CD8-positive, alpha-beta memory T cell (primary cell): ENCODE measurements at regions not wholly inside any gene's neighbourhood (a gene's known extent, or its start where the extent isn't known, plus 50 kb on each side); places are given as distances from the start of the nearest gene placed in this dataset.
"Not testable (repeated sequence)": the region's sequence is repeated elsewhere in the genome, so short reads cannot be mapped to it uniquely, and the experiment has no call there.

ENCODE experiments used
- CTCF ChIA-PET: fragments of 350-600 bp; sonication (Branson Sonifier 250); formaldehyde crosslinking; loops from one replicate; lab custom pipeline; 2021; ENCODE audit warnings: antibody characterized with exemption; lab: Charles Lee
- POLR2A ChIA-PET: fragments of 350-600 bp; sonication (Branson Sonifier 250); formaldehyde crosslinking; loops from one replicate; lab custom pipeline; 2021; ENCODE audit warnings: antibody characterized with exemption; lab: Charles Lee
- DNase-seq, 5 donors: peaks; one replicate each; pipeline versions ENCODE4 v3.0.0 to v3.0.0-alpha.2; 2020 to 2022; ENCODE audit warnings: mixed read lengths in 1 of 5
- H3K27ac ChIP-seq: one replicate; pipeline ENCODE4 v1.7.0; 2013; ENCODE audit warnings: low read depth, mild to moderate bottlenecking, low read length, moderate library complexity
- H3K27me3 ChIP-seq: 2 replicates; pipeline ENCODE4 v1.7.0; 2013; ENCODE audit warnings: low read length, mild to moderate bottlenecking; ENCODE audit not compliant: insufficient read depth, poor library complexity, severe bottlenecking
- H3K36me3 ChIP-seq: 2 replicates; pipeline ENCODE4 v1.7.0; 2013; ENCODE audit warnings: mild to moderate bottlenecking, low read length, moderate library complexity; ENCODE audit not compliant: insufficient read depth
- H3K4me1 ChIP-seq: 2 replicates; pipeline ENCODE4 v1.7.0; 2013; ENCODE audit warnings: mild to moderate bottlenecking, low read length, moderate library complexity; ENCODE audit not compliant: insufficient read depth
- H3K4me3 ChIP-seq: 2 replicates; pipeline ENCODE4 v1.7.0; 2013; ENCODE audit warnings: mild to moderate bottlenecking, low read length
- H3K9me3 ChIP-seq: 2 replicates; pipeline ENCODE4 v1.7.0; 2013; ENCODE audit warnings: mild to moderate bottlenecking, low read length
- H3K27ac Mint-ChIP-seq, 8 donors: one replicate each; pipeline ENCODE4 v1.8.0; 2020 to 2021; ENCODE audit warnings: mixed read lengths in 8 of 8, mild to moderate bottlenecking in 6 of 8, inconsistent platforms in 3 of 8, moderate library complexity in 3 of 8
- H3K27me3 Mint-ChIP-seq, 2 donors: one replicate each; pipeline ENCODE4 v1.8.0; 2020 to 2021; ENCODE audit warnings: mixed read lengths in 2 of 2, mild to moderate bottlenecking in 1 of 2, moderate library complexity in 1 of 2
- H3K36me3 Mint-ChIP-seq, 3 donors: one replicate each; pipeline ENCODE4 v1.8.0; 2020 to 2021; ENCODE audit warnings: mixed read lengths in 3 of 3, inconsistent platforms in 1 of 3, mild to moderate bottlenecking in 1 of 3
- H3K4me1 Mint-ChIP-seq, 3 donors: one replicate each; pipeline ENCODE4 v1.8.0; 2020 to 2021; ENCODE audit warnings: mixed read lengths in 3 of 3, inconsistent platforms in 1 of 3, mild to moderate bottlenecking in 1 of 3
- H3K4me3 Mint-ChIP-seq, 7 donors: one replicate each; pipeline ENCODE4 v1.8.0; 2020 to 2021; ENCODE audit warnings: mixed read lengths in 7 of 7, mild to moderate bottlenecking in 6 of 7, moderate library complexity in 4 of 7, inconsistent platforms in 2 of 7
- H3K9me3 Mint-ChIP-seq, 5 donors: one replicate each; pipeline ENCODE4 v1.8.0; 2020 to 2022; ENCODE audit warnings: mixed read lengths in 5 of 5, mild to moderate bottlenecking in 3 of 5, moderate library complexity in 2 of 5, inconsistent platforms in 1 of 5

GRCh38 chr7:127317447-127317961 is 64.8 kb upstream of the GRM8 start:
- Histone ChIP-seq H3K9me3 (no peaks in the 10 kb centered on the region), H3K27me3 (no peaks in the 10 kb centered on the region), H3K4me1 (no peaks in the 10 kb centered on the region), H3K27ac (no peak overlapping the region), H3K36me3 (no peaks in the 10 kb centered on the region), H3K4me3 (no peak overlapping the region)
- Mint-ChIP-seq H3K9me3 (peaks cover 2 to 6% (median 3%) of the 10 kb centered on the region in 5 donors), H3K27ac (peak overlapping the region in 1 of 8 donors; percentile 11), H3K4me1 (peaks cover 8 to 11% (median 10%) of the 10 kb centered on the region in 3 donors), H3K36me3 (no peaks in the 10 kb centered on the region), H3K27me3 (peaks cover 1 to 21% of the 10 kb centered on the region in 2 donors), H3K4me3 (no peak overlapping the region)
- DNase-seq = no peak
- CTCF ChIA-PET = no interaction called here
- POLR2A ChIA-PET = no interaction called here

GRCh38 chr7:127316819-127317218 is 64.1 kb upstream of the GRM8 start:
- H3K4me3 Mint-ChIP-seq, H3K9me3 ChIP-seq, H3K36me3 Mint-ChIP-seq, H3K4me3 ChIP-seq, H3K36me3 ChIP-seq, H3K4me1 ChIP-seq, H3K4me1 Mint-ChIP-seq, CTCF ChIA-PET, POLR2A ChIA-PET, H3K27ac Mint-ChIP-seq, H3K27me3 ChIP-seq, H3K27ac ChIP-seq, DNase-seq: not testable (repeated sequence)
- Mint-ChIP-seq H3K27me3 (peaks cover 1 to 28% of the 10 kb centered on the region in 2 donors), H3K9me3 (peaks cover 6 to 11% (median 10%) of the 10 kb centered on the region in 5 donors)

DNA sequence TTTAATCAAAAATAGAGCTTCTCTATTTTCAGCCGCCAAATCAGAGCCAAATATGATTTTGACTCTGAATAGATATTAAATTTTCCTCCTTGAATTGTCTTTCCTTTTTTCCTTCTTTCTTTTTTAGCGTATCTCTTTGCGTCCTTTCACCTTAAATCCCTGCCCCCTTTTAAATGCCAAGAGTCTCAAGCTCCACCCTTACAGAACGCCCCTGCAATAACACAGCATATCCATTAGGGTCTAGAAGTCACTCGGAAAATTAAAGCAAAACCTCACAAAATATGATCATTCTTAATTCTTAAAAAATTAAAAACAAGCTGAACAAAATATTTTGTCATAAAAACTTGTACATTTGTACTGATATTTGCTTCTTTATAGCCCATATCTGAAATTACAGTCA is 51.3 kb upstream of the GRM8 start:
- peaks cover 7 to 59% of the 10 kb centered on the region in 2 donors for H3K27me3 Mint-ChIP-seq
- H3K4me1 Mint-ChIP-seq = no peaks in the 10 kb centered on the region
- no peak overlapping the region for H3K27ac Mint-ChIP-seq
- H3K9me3 ChIP-seq = no peaks in the 10 kb centered on the region
- no peak overlapping the region for H3K27ac ChIP-seq
- H3K4me3 Mint-ChIP-seq = no peak overlapping the region
- POLR2A ChIA-PET = no interaction called here
- no peak overlapping the region for H3K4me3 ChIP-seq
- CTCF ChIA-PET = interaction anchor here (0.7 to 1.3 kb wide), 2 partner anchors 9 to 44 kb away, joined by 3 to 4 read pairs; no protein-coding TSS in a partner anchor
- DNase-seq = no peak
- no peaks in the 10 kb centered on the region for H3K27me3 ChIP-seq
- H3K4me1 ChIP-seq = no peaks in the 10 kb centered on the region
- H3K36me3 ChIP-seq = no peaks in the 10 kb centered on the region
- H3K36me3 Mint-ChIP-seq = no peaks in the 10 kb centered on the region
- H3K9me3 Mint-ChIP-seq = peaks cover 0 to 15% (median 9%) of the 10 kb centered on the region in 5 donors

GRCh38 chr7:127303102-127303501 is 50.4 kb upstream of the GRM8 start:
- no peaks in the 10 kb centered on the region for H3K4me1 Mint-ChIP-seq
- no peaks in the 10 kb centered on the region for H3K9me3 ChIP-seq
- no peaks in the 10 kb centered on the region for H3K4me1 ChIP-seq
- POLR2A ChIA-PET = no interaction called here
- H3K27me3 ChIP-seq = no peaks in the 10 kb centered on the region
- no peak overlapping the region for H3K4me3 Mint-ChIP-seq
- no peak overlapping the region for H3K4me3 ChIP-seq
- H3K27ac Mint-ChIP-seq = no peak overlapping the region
- H3K36me3 ChIP-seq = no peaks in the 10 kb centered on the region
- no peak overlapping the region for H3K27ac ChIP-seq
- no peak for DNase-seq
- H3K36me3 Mint-ChIP-seq = no peaks in the 10 kb centered on the region
- H3K9me3 Mint-ChIP-seq = peaks cover 0 to 17% (median 9%) of the 10 kb centered on the region in 5 donors
- peaks cover 7 to 63% of the 10 kb centered on the region in 2 donors for H3K27me3 Mint-ChIP-seq
- CTCF ChIA-PET = no interaction called here
